IPS-NIHi11 (cell line): ENCODE measurements at regions not wholly inside any gene's neighbourhood (a gene's known extent, or its start where the extent isn't known, plus 50 kb on each side); places are given as distances from the start of the nearest gene placed in this dataset.

ENCODE experiments used
- DNase-seq: peaks from one replicate; pipeline ENCODE4 v3.0.0; 2012; ENCODE audit warnings: mixed read lengths, low spot score

DNA sequence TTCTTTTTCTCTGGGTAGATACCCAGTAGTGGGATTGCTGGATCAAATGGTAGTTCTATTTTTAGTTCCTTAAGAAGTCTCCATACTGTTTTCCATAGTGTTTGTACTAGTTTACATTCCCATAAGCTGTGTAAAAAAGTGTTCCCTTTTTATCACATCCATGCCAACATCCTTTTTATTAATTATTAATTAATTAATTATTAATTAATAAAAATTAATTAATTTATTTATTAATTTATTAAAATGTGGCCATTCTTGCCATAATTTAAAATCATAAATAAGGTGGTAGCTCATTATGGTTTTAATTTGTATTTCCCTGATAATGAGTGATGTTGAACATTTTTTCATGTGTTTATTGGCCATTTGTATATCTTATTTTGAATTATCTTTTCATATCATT, 173.9 kb upstream of the FOXN2 start:
- DNase-seq = no peak

GRCh38 chr2:48144777-48145176, 169.7 kb upstream of the FOXN2 start:
- DNase-seq = no peak

- no peak for DNase-seq
These were observed 168.5 kb upstream of the FOXN2 start for GRCh38 chr2:48145845-48146452.

GRCh38 chr2:48146552-48146951, 167.9 kb upstream of the FOXN2 start:
- no peak for DNase-seq

DNA sequence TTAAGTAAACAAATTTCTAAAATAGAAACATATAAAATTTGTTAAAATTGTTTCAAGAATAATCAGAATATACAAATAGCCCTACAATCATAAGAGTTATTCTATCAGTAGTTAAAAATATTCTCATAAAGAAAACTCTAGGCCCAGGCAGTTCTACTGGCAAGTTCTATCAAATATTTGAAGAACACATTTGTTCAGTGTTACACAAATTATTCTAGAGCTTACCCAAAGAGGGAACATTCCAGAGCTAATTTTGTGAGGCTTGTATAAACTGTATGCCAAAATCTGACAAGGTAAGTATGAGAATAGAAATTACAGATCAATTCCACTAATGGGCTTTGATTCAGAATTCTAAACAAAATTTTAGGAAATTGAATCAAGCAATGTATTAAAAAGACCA, 166.8 kb upstream of the FOXN2 start:
- DNase-seq = no peak

DNA sequence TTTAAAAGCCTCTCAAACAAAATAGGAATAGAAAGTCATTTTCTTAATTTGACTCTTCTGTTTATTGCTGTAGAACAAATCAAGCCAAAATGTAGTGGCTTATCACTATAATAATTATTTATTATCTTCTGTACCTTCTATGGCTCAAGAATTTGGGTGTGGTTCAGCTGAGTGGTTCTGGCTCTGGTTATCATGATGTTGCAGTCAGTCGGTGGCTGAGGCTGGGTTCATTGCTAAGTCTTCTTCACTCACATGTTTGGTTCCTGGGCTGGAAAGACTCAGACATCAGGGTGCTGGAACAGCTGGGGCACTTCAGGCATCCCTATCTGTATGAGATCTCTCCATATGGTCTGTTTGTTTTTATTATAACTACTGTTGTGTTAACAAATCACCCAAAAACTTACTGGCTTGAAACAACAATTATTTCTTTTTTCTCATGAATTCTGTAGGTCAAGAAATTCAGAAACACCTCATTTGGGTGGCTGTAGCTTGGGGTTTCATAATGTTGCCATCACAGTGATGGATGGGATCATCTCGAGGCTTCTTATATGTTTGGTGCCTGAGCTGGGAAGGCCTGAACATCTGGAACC, 165.5 kb upstream of the FOXN2 start:
- DNase-seq = no peak

DNA sequence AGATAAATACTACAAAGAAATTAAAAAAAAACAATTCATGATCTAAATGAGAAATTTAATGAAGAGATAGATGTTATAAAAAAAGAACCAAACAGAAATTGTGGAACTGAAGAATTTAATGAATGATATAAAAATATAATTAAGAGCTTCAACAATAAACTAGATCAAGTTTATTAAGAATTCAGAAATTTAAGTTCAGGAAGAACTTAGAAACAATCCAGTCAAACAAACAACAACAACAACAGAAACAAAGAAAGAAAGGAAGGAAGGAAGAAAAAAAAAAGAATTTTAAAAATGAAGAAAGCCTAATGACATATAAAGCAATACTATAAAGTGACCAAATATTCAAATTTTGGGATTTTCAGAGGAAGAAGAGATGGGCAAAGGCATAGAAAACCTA, 157.3 kb upstream of the FOXN2 start:
- no peak for DNase-seq

GRCh38 chr2:48161628-48162027, 152.9 kb upstream of the FOXN2 start:
- no peak for DNase-seq

GRCh38 chr2:48162742-48163141, 151.7 kb upstream of the FOXN2 start:
- no peak for DNase-seq

- no peak for DNase-seq
These were observed 149.3 kb upstream of the FOXN2 start for GRCh38 chr2:48165070-48165753.

GRCh38 chr2:48169141-48169592, 145.3 kb upstream of the FOXN2 start:
- DNase-seq = no peak

DNA sequence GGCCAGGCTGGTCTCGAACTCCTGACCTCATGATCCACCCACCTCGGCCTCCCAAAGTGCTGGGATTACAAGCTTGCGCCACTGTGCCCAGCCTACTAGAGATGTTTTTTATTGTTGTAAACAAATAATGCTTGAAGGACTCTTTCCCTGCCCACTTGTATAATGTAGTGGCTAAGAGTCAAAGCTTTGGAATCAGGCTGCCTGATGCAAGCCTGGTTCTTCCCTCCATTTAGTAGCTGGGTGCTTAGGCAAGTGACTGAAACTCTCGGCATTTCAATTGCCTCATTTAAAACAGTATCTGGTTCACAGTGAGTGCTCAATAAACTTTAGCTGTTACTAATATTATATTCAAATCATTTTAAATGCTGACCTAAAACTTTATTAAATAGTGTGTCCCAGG, 144.2 kb upstream of the FOXN2 start:
- no peak for DNase-seq

GRCh38 chr2:48173141-48173540, 141.3 kb upstream of the FOXN2 start:
- DNase-seq = no peak

- DNase-seq = no peak
These were observed 140.0 kb upstream of the FOXN2 start for GRCh38 chr2:48174503-48174902.

- no peak for DNase-seq
These were observed 139.2 kb upstream of the FOXN2 start for GRCh38 chr2:48175254-48175653.

DNA sequence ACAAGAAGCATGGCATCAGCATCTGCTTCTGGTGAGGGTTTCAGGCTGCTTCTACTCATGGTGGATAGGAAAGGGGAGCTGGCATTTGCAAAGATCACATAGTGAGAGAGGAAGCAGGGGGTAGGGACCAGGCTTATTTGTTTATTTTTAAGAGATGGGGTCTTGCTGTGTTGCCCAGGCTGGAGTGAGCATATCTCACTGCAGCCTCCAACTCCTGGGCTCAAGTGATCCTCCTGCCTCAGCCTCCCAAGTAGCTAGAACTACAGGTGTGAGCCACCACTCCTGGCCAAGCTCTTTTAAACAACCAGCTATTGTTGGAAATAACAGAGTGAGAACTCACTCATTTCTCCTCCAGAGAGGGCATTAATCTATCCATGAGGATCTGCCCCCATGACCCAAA, 138.8 kb upstream of the FOXN2 start:
- no peak for DNase-seq

DNA sequence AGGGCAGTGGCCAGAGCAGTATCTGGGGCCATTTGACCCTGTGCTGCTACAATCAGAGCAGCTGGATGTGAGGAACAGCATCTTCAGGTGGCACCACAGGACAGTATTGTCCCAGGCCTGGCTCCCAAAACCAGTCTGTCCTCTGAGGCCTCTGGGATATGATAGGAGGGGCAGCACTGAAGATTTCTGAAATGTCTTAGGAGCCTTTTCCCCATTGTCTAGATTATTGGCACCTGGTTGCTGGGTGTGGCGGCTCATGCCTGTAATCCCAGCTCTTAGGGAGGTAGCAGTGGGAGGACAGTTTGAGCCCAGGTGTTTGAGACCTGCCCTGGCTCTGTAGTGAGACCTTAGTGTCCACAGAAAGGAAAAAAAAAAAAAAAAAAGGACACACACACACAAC, 137.6 kb upstream of the FOXN2 start:
- no peak for DNase-seq

- no peak for DNase-seq
These were observed 135.9 kb upstream of the FOXN2 start for GRCh38 chr2:48178611-48179010.

DNA sequence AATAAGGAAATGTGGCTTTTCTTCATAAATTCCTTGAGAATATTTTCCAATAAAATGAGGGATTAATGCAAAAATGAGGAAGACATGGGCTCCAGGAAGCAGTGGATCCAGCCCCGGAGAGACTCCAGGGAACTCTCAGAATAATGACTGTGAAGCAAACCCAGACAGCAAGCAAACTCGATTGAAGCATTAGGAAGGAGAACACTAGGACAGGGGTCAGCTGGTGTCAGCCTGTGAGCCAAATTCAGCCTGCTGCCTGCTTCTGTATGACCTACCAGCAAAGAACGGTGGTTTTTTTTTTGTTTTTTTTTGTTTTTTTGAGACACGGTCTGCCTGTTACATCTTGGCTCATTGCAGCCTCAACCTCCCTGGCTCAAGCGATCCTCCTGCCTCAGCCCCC, 133.9 kb upstream of the FOXN2 start:
- DNase-seq = no peak

DNA sequence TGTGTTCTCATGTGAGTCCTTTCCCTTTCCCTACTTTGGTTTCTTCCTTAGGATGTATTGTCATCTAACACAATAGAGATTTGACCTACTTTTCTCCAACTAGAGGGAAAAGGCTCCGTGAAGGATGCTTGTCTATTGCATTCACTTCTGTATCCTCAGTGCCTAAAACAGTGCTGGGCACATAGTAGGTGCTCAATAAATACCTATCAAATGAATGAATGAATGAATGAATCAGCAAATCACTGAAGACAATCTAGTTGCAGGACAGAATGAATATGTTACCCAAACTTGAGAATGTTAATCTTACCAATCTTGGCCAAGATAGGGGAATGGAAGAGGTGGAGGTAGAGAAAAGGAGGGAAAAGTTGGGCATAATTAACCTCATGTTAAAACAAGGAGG, 131.2 kb upstream of the FOXN2 start:
- DNase-seq = no peak

DNA sequence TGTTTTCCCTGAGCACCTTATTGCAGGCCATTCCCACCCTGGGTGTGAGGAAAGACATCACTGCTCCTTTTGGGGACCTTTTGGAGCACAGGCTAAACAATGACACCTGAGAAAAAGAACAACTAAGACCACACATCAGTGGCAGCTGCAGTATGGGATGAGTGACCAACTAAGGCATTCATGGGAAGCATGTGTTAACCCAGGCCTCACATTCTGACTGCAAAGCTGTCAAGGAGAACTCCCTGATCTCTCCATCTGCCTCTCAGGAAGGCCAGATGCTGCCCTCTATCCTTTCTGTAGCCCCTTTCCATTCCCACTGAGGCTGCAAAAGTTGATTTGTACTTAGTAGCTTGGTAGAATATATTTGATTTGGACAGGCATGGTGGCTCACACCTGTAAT, 130.5 kb upstream of the FOXN2 start:
- DNase-seq = no peak

- no peak for DNase-seq
These were observed 127.0 kb upstream of the FOXN2 start for GRCh38 chr2:48187503-48187902.

- no peak for DNase-seq
These were observed 124.8 kb upstream of the FOXN2 start for GRCh38 chr2:48189552-48190228.
